HG02678 (cell line): ENCODE measurements at regions not wholly inside any gene's neighbourhood (a gene's known extent, or its start where the extent isn't known, plus 50 kb on each side); places are given as distances from the start of the nearest gene placed in this dataset.

ENCODE experiments used
- ATAC-seq: cut with Tn5 transposase; IDR thresholded peaks from one replicate; pipeline ENCODE4 v1.9.1; 2021; ENCODE audit warnings: mild to moderate bottlenecking, moderate library complexity; ENCODE audit not compliant: unreplicated experiment

- no peak for ATAC-seq
These were observed 368.5 kb upstream of the MAD2L1 start for GRCh38 chr4:120435179-120435578.

- no peak for ATAC-seq
These were observed 368.1 kb upstream of the MAD2L1 start for GRCh38 chr4:120434756-120435155.

DNA sequence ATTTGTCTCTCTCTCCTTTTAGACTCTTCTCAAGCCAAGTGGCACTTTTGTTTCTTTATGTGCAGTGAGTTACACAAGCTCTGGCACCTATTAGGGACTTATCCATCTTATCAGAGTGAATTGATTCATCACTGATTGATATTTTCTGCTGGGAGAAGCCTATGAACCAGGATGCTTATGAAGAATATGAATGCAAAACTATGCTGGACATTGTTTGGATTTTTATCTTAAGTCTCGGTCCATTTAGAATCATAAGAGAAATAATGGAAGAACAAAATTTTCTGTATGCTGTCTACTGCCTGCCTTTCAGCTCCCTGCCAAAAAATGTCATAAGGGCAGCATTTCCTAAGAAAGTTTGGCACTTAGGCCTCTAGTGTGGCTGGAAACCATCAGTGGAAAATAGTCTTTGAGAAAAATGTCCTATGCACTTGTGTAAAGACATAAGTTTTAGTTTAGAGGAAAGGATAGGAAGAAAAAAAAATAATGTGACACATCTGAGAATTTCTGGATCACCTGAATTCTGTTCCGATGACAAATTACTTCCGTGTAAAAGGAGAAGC lies 365.7 kb upstream of the MAD2L1 start:
- ATAC-seq, result no peak

- no peak for ATAC-seq
These were observed 364.5 kb upstream of the MAD2L1 start for GRCh38 chr4:120431180-120431579.

DNA sequence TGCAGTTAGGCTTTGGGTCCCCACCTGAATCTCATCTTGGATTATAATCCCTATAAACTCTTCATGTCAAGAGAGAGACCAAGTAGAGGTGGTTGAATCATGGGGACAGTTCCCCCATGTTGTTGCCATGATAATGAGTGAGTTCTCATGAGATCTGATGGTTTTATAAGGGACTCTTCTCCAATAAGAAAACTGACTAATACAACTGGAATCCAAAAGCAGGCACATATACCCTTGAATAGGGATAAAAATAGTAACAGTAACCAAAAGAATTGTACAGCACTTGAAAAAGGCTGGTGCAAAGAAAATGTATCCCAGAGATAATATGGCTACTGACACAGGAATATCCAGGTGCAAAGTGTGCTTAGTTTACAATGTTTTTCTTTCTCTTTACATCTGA lies 351.5 kb upstream of the MAD2L1 start:
- no peak for ATAC-seq

DNA sequence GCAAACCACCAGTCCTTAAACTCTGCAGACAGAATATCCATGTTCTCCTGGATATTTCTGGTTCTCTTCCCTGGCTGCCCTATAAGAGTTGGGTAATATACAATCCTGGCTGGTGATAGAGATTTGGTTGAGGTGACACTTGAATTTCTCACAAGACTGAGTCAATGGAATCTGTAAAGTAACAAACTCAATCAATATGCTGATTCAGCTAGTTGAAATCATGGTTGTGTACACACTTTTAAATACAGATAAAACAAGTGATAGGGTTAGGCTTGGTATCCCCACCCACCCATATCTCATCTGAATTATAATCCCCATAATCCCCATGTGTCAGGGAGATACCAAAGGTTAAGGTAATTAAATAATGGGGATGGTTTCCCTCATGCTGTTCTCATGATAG lies 349.2 kb upstream of the MAD2L1 start:
- no peak for ATAC-seq

DNA sequence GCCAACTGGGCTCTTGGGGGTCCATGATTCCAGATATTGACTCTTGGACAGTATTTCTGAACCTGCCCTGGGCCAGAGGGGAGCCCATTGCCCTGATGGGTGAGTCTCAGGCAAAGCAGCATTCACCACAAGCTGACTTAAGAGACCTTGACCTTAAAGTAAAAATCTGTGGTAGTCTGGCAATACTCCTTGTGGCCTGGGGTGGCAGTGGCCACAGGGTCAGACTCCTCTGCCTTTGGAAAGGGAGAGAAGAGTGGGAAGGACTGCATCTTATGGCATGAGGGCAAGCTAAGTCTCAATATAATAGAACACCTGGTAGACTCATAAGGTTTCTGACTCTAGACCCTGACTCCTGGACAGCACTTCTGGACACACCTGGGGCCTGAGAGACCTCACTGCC lies 340.3 kb upstream of the MAD2L1 start:
- no peak for ATAC-seq

GRCh38 chr4:120403296-120403695 lies 336.6 kb upstream of the MAD2L1 start:
- no peak for ATAC-seq

- no peak for ATAC-seq
These were observed 333.8 kb upstream of the MAD2L1 start for GRCh38 chr4:120400441-120400840.

DNA sequence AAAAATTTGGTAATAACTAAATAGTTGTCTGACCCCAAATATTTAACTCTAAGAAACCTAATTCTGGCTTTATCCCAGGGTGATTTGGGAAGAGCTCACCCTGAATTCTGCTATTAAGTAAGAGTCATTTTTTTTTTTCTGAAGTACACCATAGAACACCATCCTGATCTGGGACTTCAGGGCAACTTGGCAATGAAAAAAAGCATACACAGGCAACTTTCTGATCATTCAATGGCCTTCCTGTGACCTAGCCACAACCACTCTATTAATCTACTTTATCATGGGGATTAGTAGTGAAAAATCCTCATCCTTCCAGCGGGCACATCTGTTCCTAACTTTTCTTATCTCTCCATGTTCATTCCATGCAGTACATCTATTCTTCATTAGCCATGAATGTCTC lies 333.2 kb upstream of the MAD2L1 start:
- no peak for ATAC-seq

DNA sequence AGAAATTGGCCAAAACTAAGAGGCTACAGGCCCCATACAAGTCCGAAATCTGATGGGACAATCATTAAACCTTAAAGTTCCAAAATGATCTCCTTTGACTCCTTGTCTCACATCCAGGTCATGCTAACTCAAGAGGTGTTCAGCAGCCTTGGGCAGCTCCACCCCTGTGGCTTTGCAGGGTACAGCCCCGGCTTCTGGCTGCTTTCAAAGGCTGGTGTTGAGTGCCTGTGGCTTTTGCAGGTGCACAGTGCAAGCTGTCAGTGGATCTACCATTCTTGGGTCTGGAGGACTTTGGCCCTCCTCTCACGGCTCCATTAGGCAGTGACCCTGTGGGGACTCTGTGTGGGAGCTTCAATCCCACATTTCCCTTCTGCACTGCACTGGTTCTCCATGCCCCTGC lies 329.1 kb upstream of the MAD2L1 start:
- no peak for ATAC-seq

- ATAC-seq, result no peak
These were observed 289.2 kb upstream of the MAD2L1 start for GRCh38 chr4:120355881-120356280.

- no peak for ATAC-seq
These were observed 287.7 kb upstream of the MAD2L1 start for GRCh38 chr4:120354381-120354780.

DNA sequence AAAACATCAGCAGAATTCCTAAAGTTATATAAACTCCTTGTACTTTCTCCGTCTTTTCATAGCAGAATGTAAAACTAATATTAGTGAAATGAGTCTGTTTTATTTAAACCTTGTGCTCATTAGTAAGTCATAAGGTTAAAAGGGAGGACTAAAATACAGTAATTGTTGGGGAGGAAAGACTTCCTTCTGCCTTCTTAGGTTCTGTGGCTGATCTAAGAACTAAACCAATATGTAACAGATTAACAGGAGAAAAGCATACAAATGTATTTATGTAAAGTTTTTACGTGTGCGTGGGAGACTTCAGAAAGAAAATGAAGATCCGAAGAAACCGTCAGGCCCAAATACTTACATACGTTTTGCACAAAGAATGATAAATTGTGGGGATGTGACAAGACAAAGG lies 286.6 kb upstream of the MAD2L1 start:
- ATAC-seq, result no peak

DNA sequence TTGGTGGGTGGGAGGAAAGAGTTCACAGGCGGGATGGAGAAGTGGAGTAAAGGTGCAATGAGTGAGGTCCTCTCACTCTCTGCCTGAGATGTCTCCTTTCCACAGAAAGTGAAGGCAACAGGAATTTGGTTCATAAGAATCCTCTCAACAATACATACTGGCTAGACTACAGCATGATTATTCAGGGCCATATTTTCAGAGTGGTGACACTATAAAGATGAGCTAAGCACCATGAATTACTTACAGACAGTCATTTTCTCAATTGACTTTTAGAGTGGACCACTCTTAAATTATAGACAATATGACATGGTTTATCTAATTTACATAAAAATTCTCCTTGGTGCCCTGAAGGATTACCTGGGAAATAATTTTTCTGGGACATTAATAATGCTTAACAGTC lies 286.1 kb upstream of the MAD2L1 start:
- ATAC-seq, result no peak

DNA sequence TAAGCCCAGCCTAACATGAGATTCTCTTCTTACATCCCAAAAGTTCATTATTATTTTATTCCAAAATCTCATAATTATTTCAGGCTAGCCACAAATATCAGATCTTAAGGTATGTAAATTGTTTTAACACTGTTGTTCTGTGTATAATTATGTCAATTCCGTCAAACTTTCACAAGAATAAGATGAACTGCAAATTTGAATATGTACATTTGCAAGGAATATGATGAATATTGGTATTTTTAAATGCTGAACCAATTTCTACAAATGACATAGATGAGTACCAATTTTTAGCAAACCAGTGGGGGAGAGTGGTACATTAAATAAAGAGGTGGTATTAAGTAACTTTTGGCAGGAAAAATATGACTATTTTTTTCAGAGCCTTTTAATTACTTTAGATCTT lies 282.3 kb upstream of the MAD2L1 start:
- ATAC-seq, result no peak

- no peak for ATAC-seq
These were observed 281.9 kb upstream of the MAD2L1 start for GRCh38 chr4:120348521-120348920.

- ATAC-seq, result peak; percentile 41
These were observed 265.1 kb upstream of the MAD2L1 start for GRCh38 chr4:120331486-120332370.

DNA sequence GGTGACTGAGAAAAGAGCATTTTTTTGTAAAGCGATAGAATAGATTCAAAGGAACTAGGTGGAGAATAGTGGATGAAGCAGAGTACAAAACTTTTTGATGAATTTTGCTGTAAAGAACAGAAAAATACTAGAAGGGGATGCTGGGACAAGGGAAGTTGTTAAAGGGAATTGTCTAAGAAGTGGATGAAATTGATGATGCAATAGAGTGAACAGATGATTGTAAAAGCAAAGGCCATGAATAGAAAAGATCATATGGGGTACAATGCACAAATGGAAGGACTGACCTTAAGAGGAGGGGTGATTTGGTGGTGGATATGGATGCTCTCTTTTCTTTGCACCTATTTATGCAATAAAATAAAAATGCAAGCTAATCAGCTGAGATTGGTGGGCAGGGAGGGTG lies 262.7 kb upstream of the MAD2L1 start:
- no peak for ATAC-seq

- ATAC-seq, result no peak
These were observed 260.6 kb upstream of the MAD2L1 start for GRCh38 chr4:120327276-120327675.

DNA sequence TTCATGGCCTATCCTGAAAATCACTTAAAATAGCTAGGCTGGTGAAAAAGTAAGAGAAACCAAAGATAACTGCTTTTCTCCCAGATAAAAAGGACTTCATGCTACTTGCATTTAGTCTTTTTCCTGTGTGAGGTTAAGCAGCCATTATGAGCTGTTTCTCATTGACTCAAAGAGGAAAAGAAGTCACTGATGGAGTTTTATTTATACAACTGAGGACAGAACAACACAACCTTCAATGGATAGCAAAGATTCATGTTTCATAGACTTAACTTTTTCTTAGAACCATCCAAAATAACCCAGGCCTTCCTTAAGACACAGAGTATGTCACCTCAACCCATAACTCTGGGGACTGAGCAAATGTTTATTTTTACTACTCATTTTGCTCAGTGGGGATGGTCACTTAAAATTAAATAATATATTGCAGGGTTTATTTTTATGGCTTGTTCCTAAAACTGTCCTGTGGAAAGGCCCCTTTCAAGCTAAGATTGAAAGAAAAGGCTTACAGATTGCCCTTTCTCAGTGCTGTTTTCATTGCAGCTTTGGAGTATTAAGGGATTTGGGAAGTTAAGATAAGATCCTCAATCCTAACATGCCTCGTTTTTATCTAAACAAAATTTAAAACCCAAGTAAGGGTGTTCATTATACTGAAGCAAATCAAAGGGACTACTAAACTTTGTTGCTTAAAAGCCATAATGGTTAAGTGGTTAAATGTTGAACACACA lies 252.6 kb upstream of the MAD2L1 start:
- no peak for ATAC-seq
